ENCODE measurements at regions not wholly inside any gene's neighbourhood (a gene's known extent, or its start where the extent isn't known, plus 50 kb on each side); places are given as distances from the start of the nearest gene placed in this dataset.

- intact Hi-C loops (cut with DNase I): loop anchor here (5.0 kb wide), 3 partner anchors 159 to 341 kb away; no protein-coding TSS in a partner anchor
Observed at GRCh38 chr3:72481542-72481941, 366.7 kb downstream of the SHQ1 start.

GRCh38 chr3:72480366-72480765 is 367.9 kb downstream of the SHQ1 start:
- intact Hi-C loops (cut with DNase I): loop anchor here (5.0 kb wide), 3 partner anchors 158 to 342 kb away; no protein-coding TSS in a partner anchor
- DNase-seq (ENCODE audit: low spot score): no peak

More at GRCh38 chr3:72481542-72481941, 366.7 kb downstream of the SHQ1 start:
- DNase-seq (ENCODE audit: low spot score): no peak

DNA sequence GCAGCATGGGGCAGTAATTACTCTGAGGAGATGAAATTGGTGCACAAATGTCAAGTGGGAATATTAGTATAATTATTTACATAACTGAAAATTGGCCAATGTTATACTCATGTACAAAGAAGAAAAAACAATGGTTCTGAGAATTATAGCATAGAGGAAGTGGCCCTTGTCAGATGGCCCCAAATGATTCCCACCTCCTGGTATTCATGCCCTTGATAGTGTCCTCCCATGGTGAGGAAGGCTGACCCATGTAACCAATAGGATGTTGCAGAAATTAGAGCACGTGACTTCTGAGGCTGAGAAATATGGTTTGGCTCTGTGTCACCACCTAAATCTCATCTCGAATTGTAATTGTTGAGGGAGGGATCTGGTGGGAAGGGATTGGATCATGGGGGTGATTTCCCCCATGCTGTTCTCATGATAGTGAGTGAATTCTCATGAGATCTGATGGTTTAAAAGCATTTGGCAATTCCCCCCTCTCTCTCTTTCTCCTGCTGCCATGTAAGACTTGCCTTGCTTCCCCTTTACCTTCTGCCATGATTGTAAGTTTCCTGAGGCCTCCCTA is 368.5 kb downstream of the SHQ1 start:
- no peak for DNase-seq (ENCODE audit: low spot score)
- intact Hi-C loops (cut with DNase I): loop anchor here (5.0 kb wide), 3 partner anchors 157 to 343 kb away; no protein-coding TSS in a partner anchor

- no peak for DNase-seq (ENCODE audit: low spot score)
- intact Hi-C loops (cut with DNase I): no loop called here
Observed at GRCh38 chr3:72476139-72476483, 372.1 kb downstream of the SHQ1 start.

DNA sequence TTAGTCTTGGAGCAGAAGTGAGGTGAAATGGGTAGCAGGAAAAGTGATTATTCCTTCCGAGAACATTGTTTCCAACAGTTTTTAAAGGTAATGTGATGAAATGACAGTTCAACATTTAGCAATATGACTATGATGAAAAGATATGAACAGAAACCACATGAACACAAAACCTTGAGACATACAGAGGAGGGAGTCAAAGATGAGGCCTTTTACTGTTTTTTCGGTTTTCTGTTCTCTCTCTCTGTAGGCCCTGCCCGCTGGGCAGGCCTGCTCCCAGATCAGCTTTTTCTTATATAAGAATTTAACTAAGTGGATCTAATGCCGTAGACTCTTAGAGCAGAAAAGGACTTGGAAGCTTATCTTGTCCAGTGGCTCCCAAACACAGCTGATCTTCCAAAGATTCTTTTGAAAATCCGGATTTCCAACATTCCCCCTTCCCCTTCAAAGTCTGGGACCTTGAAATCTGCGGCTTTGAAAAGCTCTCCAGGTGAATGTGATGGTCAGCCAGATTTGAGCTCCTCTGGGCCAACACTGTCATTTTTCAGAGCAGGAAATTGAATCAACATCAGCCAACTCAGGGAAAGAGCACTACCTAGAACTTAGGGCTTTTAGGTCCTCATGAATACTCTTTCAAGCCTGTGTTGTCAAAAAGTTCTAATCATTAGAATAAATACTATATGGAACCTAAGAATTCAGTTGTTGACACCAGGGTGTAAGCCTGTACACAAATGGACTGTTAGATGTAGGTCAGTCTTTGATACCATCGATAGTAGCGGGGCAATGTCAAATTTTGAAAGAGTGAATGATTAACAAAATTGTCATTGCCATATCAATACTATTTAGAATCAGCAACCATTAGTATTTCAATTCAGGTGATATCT is 372.7 kb downstream of the SHQ1 start:
- DNase-seq (ENCODE audit: low spot score): no peak
- intact Hi-C loops (cut with DNase I): no loop called here

DNA sequence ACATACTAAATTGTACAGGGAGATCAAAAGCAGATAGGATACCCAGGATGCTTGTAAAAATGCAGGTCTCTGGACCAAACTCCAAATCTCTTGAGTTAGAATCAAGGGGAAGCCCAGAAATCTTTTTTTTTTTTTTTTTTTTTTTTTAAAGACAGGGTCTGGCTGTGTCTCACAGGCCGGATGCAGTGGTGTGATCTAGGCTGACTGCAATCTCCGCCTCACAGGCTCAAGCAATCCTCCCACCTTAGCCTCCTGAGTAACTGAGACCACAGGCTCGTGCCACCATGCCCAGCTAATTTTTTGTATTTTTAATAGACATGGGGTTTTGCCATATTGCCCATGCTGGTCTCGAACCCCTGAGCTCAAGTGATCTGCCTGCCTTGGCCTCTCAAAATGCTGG is 373.5 kb downstream of the SHQ1 start:
- DNase-seq (ENCODE audit: low spot score): no peak
- intact Hi-C loops (cut with DNase I): no loop called here

DNA sequence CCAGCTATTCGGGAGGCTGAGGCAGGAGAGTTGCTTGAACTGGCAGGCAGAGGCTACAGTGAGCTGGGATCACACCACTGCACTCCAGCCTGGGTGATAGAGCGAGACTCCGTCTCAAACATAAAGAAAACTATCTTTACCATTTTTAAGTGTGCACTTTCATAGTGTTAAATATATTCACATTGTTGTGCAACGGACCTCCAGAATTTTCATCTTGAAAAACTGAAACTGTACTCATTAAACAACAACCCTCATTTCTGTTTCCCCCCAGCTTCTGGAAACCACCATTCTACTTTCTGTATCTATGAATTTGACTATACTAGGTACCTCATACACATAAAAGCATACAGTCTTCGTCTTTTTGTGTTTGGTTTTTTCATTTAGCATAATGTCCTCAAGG is 375.1 kb downstream of the SHQ1 start:
- no peak for DNase-seq (ENCODE audit: low spot score)
- intact Hi-C loops (cut with DNase I): no loop called here

GRCh38 chr3:72470904-72471417 is 377.3 kb downstream of the SHQ1 start:
- intact Hi-C loops (cut with DNase I): no loop called here
- DNase-seq (ENCODE audit: low spot score): no peak

- intact Hi-C loops (cut with DNase I): no loop called here
- no peak for DNase-seq (ENCODE audit: low spot score)
Observed at GRCh38 chr3:72465853-72466252, 382.4 kb downstream of the SHQ1 start.

- intact Hi-C loops (cut with DNase I): no loop called here
- DNase-seq (ENCODE audit: low spot score): no peak
Observed at GRCh38 chr3:72463083-72463482, 385.2 kb downstream of the SHQ1 start.

GRCh38 chr3:72462595-72463011 is 385.6 kb downstream of the SHQ1 start:
- intact Hi-C loops (cut with DNase I): no loop called here
- DNase-seq (ENCODE audit: low spot score): no peak

GRCh38 chr3:72461787-72462186 is 386.5 kb downstream of the SHQ1 start:
- DNase-seq (ENCODE audit: low spot score): no peak
- intact Hi-C loops (cut with DNase I): no loop called here

GRCh38 chr3:72460205-72461174 is 387.8 kb downstream of the SHQ1 start:
- intact Hi-C loops (cut with DNase I): no loop called here
- DNase-seq (ENCODE audit: low spot score): no peak

- intact Hi-C loops (cut with DNase I): no loop called here
- no peak for DNase-seq (ENCODE audit: low spot score)
Observed at GRCh38 chr3:72459588-72459987, 388.7 kb downstream of the SHQ1 start.

GRCh38 chr3:72458375-72458774 is 389.9 kb downstream of the SHQ1 start:
- no peak for DNase-seq (ENCODE audit: low spot score)
- intact Hi-C loops (cut with DNase I): no loop called here

DNA sequence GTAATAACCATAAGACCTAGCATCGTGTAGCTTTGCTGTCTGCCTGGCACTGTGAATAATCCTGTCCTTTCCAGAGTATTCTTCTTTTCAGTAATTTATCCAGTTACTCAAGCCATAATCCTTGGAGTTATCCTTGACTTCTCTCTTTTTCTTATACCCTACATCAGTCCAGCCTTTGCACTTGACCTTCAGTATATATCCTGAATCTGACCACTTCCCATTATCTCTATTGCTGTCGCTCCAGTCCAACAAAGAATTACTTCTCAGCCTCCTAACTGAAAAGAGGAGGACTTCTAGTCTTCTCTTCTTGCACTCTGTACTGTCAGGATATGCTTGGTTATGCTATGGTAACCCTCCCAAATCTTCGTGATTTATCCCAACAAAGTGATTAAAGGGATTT is 393.8 kb downstream of the SHQ1 start:
- intact Hi-C loops (cut with DNase I): no loop called here
- no peak for DNase-seq (ENCODE audit: low spot score)

DNA sequence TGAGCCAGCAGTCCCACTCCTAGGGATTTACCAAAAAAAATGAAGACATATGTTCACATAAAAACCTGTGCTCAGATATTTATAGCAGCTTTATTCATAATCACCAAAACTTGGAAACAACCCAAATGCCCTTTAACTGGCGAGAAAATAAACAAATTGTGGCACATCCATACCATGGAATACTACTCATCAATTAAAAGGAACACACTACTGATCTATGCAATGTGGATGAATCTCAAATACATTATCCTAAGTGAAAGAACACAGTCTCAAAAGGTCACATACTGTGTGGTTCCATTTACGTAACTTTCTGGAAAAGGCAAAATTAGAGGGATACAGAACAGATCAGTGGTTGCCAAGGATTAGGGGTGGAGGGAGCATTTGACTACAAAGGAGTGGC is 394.5 kb downstream of the SHQ1 start:
- no peak for DNase-seq (ENCODE audit: low spot score)
- intact Hi-C loops (cut with DNase I): no loop called here

GRCh38 chr3:72452745-72453144 is 395.5 kb downstream of the SHQ1 start:
- intact Hi-C loops (cut with DNase I): no loop called here
- no peak for DNase-seq (ENCODE audit: low spot score)

DNA sequence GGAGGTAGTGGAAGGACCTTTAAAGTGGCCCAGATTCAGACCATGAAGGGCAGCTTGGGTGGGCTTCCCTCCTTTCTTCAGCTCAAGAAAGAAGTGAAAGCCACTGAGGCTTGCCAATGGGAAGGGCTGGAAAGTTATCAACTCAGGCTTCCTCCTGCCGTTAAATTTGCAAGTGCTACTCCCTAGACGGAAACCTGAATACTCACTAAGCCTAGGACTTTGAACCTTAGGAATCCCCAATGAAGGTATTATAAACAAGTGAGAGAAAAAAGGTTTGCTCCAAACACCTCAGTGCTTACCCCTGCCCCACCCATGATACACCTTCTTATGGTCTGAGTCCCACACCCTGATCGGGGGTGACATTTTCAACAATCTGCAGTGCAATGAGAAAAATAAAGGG is 396.4 kb downstream of the SHQ1 start:
- intact Hi-C loops (cut with DNase I): no loop called here
- no peak for DNase-seq (ENCODE audit: low spot score)

- intact Hi-C loops (cut with DNase I): loop anchor here (5.0 to 10.0 kb wide), 4 partner anchors 177 to 373 kb away; no protein-coding TSS in a partner anchor
Observed at GRCh38 chr3:72449551-72449950, 398.7 kb downstream of the SHQ1 start.

More at GRCh38 chr3:72449551-72449950, 398.7 kb downstream of the SHQ1 start:
- no peak for DNase-seq (ENCODE audit: low spot score)

All from cardiac septum (tissue), 1 donor.